GM21381 (cell line): ENCODE measurements at regions not wholly inside any gene's neighbourhood (a gene's known extent, or its start where the extent isn't known, plus 50 kb on each side); places are given as distances from the start of the nearest gene placed in this dataset.

ENCODE experiments used
- ATAC-seq: cut with Tn5 transposase; IDR thresholded peaks from one replicate; pipeline ENCODE4 v1.9.1; 2021; ENCODE audit warnings: mild to moderate bottlenecking, moderate library complexity; ENCODE audit not compliant: unreplicated experiment

DNA sequence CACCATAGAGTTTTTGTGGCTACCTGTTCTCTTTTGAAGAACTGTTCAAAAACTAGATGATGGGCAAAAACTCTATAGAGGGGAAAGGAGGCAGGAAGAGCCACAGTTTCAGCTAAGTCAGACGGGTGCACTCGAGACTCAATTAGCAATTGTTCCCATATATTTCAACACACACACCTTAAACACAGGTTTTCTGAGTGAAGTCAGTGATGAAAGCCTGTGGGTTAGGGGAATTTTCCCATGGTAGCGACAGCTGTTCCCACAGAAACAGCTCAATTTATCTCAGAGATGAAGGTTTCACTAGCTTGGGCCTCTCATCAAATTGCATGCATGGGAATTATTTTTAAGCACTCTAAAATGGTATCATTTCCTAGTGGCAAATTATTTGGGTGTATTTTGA, 143.4 kb downstream of the ZIC5 start:
- ATAC-seq: no peak

DNA sequence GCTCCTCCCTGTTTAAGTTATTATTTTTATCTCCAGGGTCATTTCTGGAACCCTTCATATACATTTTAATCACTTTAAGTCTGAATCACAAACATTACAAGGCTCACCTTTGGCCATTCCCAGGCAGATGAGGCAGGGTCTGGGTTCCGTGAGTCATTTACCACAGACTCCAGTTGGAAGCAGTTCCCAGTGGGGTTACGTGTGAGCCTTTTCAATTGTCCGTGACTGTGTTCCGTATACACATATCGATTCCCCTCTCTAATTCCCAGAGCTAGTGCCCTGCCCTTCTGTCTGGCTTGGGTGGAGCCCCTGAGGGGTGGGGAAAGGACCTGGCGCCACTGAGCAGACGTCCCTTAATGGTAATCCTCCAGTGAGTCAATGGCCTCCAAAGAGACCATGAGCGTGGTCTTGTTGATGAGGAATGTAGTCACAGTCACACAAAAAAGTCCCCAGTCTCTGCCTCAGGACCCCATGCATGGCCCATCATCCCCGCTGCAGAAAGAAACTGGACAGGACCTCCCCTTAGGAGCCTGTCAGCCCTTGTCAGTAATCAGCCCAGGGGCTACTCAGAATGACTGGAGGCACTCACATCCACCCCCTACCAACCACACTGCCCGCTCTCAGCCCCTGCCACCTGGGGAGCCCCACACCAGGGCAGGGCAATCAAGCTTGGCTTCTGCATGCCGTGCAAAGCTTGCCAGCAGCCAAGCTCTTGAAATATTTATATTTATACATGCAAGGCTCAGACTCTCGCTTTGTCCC, 144.4 kb downstream of the ZIC5 start:
- ATAC-seq: no peak

DNA sequence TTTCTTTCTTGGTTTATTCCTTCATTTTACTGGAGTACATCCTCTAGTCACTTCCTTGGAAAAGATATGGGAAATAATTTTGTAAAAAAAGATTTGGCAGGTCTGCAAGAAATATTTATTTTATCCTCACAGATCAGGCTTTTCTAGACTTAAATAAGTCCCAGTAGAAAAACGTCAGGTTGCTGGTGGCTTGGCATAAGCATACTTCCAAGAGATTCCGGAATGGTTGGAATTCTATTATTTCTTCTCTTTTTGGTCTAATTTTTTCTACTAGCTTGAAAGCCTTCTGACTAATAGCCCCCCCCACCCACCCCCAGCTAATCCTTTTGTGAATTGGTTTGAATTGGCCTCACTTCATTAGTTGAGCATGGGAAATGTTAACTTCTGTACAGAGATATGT, 147.6 kb downstream of the ZIC5 start:
- ATAC-seq: no peak

DNA sequence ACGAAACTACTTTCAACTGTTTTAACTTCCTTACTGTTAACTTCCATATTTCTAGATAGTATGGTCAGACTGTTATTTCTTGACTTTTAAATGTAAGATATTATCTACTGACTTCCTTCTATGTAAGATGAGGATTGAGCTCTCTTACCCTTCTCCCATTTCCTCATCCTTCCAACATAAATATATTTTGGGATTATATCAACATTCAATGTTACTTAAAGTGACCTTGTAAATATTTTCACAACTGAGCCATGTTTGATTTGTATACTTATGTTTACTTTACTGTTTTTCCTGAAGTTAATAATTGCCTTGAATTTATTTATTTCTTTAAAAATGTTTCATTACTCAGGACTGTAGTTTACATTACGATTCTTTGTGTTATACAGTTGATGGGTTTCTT, 148.7 kb downstream of the ZIC5 start:
- no peak for ATAC-seq

DNA sequence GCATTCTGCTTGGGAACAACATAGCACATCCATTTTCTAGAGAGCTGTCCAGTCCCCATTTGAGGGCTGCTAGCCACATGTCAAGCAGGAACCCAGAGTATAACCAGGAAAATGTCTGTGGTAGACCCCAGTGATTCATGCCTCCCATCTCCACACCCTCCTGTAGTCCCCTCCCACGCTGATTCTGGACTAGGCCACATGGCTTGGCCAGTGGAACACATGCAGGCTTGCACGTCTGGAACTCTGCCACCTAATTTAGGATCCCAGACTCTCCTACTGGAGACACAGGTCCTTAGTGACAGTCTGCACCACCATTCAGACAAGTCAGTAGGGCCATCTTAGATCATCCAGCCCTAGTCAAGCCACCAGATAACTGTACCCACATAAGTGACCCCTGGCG, 149.8 kb downstream of the ZIC5 start:
- ATAC-seq: no peak

DNA sequence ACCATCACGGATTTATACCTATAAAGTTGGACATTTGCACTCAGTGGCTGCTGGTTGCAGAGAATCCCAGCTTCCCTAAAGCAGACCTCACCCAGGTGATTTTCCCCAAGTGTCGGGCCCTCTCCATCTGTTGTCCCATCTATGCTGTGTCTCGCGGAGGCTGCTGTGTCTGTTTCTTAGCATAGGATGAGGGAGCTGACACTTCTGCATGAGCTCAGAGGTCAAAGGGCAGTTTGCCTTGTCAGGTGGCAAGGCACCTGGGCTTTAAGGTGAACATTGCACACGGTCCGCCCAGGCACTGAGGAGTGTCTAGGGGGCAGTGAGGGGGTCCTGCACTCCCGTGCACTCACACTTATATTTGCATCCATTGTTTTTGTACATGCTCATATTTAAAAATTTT, 151.6 kb downstream of the ZIC5 start:
- no peak for ATAC-seq

DNA sequence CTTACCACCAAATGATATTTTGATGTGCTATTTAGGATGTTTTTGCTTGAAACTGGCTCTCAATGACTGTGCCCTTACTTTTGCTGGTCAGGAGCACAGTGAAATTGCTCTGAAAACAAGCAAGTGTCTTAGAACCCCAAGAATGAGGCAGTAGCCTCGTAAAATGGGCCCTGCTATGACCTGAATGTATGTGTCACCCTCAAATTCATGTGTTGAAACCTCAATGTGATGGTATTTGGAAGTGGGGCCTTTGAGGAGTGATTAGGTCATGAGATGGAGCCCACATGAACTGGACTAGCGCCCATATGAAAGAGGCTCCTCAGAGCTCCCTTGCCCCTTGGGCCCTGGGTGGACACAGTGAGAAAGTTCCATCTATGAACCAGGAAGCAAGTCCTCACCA, 155.2 kb downstream of the ZIC5 start:
- ATAC-seq: no peak

DNA sequence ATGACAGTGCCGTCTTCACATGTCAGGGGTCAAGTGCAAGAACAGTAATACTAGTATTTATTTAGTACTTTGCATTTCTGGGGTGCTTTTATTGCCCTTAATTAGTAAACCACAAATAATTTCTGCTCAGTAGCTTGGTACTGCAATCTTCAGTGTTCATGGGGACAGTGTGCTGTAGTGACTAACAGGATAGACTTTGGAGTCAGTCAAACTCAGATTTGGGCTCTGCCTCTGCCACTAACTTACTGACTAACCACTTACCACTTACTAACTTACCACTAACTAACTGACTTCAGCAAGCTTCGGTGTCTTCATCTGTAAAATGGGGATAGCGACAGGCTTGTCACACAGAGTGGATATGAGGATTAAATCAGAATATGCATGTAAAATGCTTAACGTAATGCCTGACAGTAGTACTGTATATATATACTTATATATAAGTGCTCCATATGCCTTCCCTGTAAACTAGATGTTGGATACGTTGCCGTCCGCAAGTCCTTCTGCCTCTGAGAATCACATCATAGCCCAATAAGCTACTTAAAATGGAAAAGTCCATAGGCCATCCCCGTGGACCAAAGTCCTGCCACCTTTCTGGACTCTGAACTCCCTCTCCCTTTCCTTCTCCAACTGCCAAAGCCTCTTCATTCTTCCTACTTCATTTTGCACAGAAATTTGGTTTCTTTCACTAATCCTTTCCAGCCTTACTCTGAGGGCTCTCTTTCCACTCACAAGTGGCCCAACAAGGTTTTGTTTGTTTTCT, 158.1 kb downstream of the ZIC5 start:
- ATAC-seq: no peak

DNA sequence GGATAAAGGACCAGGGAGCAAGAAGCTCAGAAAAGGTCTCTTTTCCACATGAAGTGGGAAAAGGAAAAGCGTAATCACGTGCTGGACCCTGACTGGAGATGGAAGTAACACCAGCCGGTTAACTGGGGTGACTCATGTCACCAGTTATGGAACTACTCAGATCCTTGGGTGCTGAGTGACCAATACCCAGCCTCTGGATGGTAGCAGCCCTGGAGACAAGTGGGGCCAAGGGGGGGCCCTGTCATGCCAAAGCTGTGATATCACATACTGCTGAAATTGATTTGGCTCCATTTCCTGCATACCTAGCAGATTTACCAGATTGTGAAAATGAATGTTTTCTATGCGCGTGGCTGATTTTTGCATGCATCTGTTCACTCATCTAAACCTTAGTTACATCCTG, 158.9 kb downstream of the ZIC5 start:
- ATAC-seq: no peak

DNA sequence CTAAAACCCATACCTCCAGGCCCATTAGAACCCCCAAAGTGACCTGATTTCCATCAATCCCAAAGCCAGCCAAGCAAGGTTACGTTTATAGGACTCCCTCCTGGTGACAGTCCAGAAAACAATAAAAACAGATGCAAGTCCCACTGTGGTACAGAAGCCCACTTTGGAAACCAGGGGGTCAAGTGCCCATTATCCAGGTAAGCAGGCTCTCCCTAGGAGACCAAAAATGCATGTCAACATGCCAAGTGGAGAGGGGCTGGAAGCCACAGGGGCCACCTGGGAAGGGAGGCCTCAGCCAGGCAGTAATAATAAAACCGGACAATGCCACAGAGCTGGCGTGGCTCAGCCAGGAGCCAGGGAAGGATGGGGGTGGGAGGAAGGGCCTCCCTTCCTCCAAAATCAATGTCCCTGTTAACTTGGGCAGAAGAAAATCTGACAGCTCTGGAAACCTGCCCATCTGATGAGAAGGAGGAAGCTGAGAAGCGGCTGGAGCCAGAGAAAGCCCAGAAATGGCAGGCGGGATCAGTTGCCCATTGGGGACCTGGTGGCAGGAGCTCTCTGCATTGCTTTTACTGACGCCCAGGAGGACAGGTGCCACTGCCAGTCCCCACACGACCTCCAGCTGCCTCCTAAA, 160.4 kb downstream of the ZIC5 start:
- ATAC-seq: no peak

DNA sequence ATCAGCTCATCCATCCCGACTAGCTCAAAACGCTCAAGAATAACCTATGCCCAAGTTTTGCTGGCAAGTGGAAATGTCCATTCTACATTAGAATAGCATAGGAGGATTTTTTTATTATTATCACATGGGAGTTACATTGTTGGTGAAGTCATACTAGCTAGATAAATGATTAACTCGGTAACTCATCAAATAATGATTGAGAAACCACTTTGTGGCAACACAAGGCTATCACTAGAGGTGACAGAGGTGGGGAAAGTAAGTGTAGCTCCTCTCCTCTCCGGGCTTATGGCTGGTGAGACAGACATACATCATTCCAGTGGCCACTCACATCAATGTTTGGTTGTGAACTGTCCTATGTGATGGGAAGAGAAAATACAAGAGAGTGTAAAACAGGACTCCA, 161.6 kb downstream of the ZIC5 start:
- no peak for ATAC-seq

DNA sequence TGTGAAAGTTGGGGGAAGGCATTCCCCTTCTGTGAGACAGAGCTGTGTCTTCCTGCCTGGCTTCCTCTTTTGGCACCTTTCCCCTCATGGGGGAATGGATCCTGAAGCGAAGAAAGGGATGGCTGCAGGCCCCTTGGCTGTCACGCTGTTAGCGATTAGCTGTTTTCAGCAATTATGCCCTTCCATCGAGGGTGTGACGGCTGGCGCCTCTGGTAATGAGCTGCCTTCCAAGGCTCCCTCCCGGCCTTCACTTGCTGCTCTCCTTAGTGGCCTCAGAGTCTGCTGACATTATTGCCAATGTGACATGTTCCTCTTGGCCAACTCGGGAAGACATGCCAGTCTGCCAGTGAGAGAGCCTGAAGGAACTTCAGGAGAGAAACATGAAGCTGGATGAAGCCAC, 162.1 kb downstream of the ZIC5 start:
- no peak for ATAC-seq

DNA sequence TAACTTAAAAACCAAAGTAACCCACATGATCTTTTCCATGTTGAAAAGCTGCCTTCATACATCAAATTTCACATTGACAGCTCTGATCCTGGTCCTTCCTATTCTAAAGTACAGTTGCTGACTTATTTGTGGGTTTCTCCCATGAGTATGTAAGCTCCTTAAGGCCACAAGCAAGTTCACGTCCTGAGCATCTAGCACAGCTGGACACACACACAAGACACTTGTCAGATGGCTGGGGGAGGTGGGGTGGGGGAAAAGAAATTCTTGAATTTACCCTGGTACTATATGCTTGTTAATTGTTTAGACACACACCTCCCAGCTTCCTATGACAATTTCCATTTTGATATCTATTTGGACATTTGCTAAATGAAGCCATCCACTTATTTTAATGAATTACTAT, 162.8 kb downstream of the ZIC5 start:
- ATAC-seq: no peak

DNA sequence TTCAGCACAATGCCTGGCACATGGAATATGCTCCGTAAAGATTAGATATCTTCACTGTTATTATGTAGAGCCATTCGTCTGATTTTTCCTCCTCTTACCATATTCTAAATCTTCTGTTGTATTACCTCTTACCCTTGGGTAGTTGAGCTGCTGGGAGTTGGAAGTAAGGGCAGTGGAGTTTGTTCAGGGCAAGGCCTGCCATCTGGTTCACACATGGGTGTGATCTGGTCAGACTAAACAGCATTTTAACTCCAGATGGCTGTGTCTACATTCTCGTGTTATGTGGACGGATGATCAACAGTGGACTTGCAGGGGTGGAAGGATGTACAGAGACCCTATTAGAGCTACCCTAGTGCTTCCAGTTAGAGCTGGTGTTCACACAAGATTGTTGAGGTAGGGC, 164.9 kb downstream of the ZIC5 start:
- ATAC-seq: no peak

DNA sequence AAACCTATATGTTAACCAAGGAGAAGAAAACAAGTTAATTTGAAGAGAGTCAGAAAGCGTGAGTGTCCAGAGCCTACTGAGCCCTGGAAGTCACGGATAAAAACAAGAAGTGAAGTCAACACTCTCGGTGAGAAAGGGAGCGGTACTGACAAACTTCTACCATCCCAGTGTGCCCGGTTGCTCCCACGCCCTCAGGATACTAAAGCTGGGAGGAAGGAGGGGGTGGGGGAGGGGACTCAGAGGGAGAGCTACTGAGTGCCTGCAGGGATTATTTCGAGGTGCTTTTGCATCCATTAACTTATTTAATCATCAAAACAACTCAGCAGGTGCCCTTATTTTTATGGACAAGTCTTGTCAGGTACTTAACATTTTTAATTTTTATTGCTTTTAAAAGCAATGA, 166.2 kb downstream of the ZIC5 start:
- no peak for ATAC-seq

DNA sequence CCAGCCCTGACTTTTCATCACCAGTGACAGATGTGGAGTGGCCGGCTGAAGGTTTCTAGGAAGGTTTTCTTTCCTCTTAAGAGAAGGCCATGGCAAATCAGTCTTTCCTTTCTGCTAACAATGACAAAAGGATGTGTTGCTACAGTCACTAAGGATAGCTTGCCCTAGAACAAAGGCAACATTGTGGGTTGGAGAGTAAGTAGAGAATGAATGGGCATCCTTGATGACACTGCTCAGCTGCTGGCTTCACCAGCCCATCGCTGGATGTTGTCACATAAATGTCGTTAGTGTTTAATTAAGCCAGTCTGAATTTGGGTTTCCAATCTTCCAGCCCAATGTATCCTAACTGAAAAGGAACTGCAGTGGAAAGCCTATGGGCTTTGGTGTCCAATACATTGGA, 168.4 kb downstream of the ZIC5 start:
- ATAC-seq: no peak

DNA sequence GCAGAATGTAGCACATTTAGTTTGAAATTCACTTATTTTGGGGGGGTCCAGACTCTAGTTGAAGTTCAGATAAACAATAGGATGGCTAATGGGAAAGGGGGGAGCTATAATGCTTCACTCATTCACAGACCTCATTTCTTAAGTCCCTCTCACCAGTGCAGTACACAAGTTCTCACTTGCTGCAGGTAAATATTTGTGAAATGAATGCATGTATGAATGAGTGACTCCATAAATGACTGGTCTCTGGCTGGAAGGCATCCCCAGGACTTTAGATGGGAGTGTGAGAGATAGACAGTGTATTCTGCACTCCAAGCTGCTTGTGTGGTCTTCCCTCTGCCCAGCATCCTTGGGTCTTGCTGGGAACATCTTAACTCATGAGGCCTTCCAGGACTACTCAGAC, 169.2 kb downstream of the ZIC5 start:
- ATAC-seq: no peak

DNA sequence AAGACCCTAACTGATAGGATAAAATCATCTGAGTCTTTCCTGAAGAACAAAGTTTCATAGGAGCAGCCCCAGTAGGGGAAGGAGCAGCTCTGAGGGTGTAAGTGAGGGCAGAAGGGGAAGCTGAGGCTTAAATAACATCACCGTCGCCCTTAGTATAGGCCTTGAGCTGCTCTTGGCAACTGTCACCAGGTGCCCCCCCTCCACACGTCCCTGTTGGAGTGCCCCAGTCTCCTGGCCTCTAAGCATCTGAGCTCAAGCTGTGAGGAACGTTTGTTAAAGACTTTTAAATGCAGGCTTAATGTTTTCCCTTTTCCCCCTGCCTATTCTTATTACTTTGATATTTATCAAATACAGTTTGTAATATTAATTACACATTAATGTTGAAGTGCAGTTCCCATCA, 170.6 kb downstream of the ZIC5 start:
- no peak for ATAC-seq

DNA sequence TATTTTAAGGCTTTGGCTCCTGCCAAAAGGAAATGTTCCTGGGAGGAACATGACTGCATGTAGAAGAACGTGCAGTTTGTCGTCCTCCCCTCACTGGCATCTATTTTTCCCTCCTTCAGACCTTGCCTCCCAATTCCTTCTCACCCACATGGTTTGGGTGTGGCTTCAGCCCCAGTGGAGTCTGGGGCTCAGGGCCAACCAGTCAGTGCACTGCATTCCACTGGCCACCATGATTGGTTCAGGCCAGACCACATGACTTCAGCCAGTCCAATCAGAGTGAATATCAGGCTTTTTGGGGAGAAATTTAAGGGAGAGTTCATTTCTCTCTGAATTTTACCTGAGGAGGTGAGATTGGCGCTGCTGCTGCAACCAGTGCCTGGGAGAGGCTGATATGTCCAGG, 171.6 kb downstream of the ZIC5 start:
- no peak for ATAC-seq

DNA sequence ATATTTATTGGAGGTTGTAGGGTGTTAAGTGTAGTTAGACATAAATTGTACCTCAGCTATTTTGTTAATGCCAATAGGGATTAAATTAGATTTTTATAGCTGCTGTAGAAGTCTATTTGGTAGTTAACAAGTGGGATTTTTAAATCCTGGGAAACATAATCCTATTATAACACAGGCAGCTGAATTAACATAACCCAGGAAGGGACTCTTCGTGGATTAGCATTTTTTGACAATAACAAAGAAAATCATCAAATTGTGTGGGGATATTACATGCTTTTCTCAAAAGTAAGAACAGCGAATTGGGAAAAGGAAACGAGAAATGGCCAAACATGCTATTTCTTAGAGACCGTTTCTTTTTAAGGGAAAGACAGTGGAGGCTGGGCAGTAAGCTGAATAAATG, 172.8 kb downstream of the ZIC5 start:
- ATAC-seq: no peak

DNA sequence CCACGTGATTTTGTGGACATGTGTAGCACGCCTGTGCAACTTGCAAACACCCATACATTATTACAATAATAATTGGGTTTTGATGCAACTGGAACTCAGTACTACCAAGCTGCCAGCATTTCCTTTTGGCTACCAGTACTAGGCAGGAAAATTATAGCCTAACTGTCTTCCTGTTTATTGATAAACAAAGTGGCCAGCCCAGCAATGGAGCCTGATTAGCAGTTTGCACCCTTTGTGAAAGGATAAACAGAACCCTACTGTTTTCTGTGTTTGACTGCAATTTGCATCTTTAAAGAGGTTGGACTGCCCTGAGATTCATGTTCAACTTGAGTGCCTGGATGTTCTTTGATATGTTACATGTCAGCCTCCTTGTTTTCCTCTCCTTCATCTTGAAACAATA, 173.9 kb downstream of the ZIC5 start:
- ATAC-seq: no peak

DNA sequence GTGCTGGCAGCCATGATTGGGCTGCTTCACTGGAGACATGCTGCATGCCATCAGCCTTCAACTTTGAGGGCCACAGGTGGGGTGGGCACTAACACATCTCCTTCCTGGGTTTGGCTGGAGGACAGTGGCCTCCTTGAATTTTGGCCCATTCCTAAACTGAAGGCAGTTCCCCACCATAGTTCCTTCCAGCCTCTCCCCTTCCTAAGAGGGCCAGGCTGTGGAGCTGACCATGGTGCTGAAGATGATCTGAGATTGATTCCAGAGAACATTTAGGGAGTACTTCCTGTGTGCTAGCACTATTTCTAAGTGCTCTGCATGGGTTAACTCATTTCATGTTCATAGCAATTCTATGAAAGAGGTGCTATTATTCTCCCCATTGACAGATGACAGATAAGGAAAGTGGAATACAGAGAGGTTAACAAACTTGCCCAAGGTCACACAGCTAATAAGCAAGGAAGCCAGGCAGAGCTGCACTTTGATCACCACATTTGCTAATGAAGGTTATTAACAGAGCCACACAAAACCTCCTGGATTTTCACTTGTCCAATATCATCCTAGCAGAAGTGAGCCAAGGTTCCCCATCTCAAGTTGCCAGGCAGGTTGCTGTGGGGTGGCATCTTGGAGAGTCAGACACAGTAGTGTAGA, 175.3 kb downstream of the ZIC5 start:
- no peak for ATAC-seq
